CD4-positive, alpha-beta T cell (primary cell): ENCODE measurements at regions not wholly inside any gene's neighbourhood (a gene's known extent, or its start where the extent isn't known, plus 50 kb on each side); places are given as distances from the start of the nearest gene placed in this dataset.

ENCODE experiments used
- ATAC-seq: fragments of 200-7000 bp; cut with Tn5 transposase; one replicate; pipeline ENCODE4 v1.10.0; 2022; ENCODE audit warnings: mild to moderate bottlenecking; ENCODE audit not compliant: poor library complexity
- CTCF ChIA-PET: fragments of 350-600 bp; sonication (Branson Sonifier 250); formaldehyde crosslinking; loops from one replicate; lab custom pipeline; 2021; ENCODE audit warnings: antibody characterized with exemption, inconsistent platforms; lab: Charles Lee
- POLR2A ChIA-PET: fragments of 350-600 bp; sonication (Branson Sonifier 250); formaldehyde crosslinking; loops from one replicate; lab custom pipeline; 2021; ENCODE audit warnings: antibody characterized with exemption, inconsistent platforms; lab: Charles Lee
- DNase-seq, 14 experiments: peaks; one replicate each; pipeline ENCODE4 v3.0.0-alpha.2; 2013 to 2020; ENCODE audit warnings: mixed read lengths in 2 of 14
- H3K27ac ChIP-seq, 2 donors: one replicate each; pipeline versions ENCODE4 v1.5.1 to v1.7.0; 2013; ENCODE audit warnings: low read length in 2 of 2, low read depth in 1 of 2, mild to moderate bottlenecking in 1 of 2
- H3K27me3 ChIP-seq, 2 experiments: 1 replicate in 1 of 2; 2 replicates in 1 of 2; pipeline versions ENCODE4 v1.6.1 to v1.7.0; 2013; ENCODE audit warnings: low read length in 2 of 2, control low read depth in 1 of 2, mild to moderate bottlenecking in 1 of 2, moderate library complexity in 1 of 2; ENCODE audit not compliant: insufficient read depth in 2 of 2, control insufficient read depth in 1 of 2
- H3K36me3 ChIP-seq: one replicate; pipeline ENCODE4 v1.6.1; 2013; ENCODE audit warnings: low read length, control low read depth; ENCODE audit not compliant: insufficient read depth
- H3K4me1 ChIP-seq: one replicate; pipeline ENCODE4 v1.6.1; 2013; ENCODE audit warnings: low read length, control low read depth; ENCODE audit not compliant: insufficient read depth
- H3K4me3 ChIP-seq: one replicate; pipeline ENCODE4 v1.5.1; 2013; ENCODE audit warnings: mild to moderate bottlenecking, low read length, moderate library complexity
- H3K9me3 ChIP-seq, 2 experiments: 1 replicate in 1 of 2; 2 replicates in 1 of 2; pipeline versions ENCODE4 v1.6.1 to v1.7.0; 2013; ENCODE audit warnings: low read length in 2 of 2, mild to moderate bottlenecking in 2 of 2, control low read depth in 1 of 2, moderate library complexity in 1 of 2; ENCODE audit not compliant: control insufficient read depth in 1 of 2, insufficient read depth in 1 of 2
- H3K27ac Mint-ChIP-seq: one replicate; pipeline ENCODE4 v1.8.0; 2020; ENCODE audit warnings: mixed read lengths
- H3K27me3 Mint-ChIP-seq: one replicate; pipeline ENCODE4 v1.8.0; 2021; ENCODE audit warnings: mixed read lengths
- H3K36me3 Mint-ChIP-seq: one replicate; pipeline ENCODE4 v1.8.0; 2021; ENCODE audit warnings: low read depth, mixed read lengths
- H3K4me1 Mint-ChIP-seq: one replicate; pipeline ENCODE4 v1.8.0; 2021; ENCODE audit warnings: low read depth, mixed read lengths
- H3K4me3 Mint-ChIP-seq: one replicate; pipeline ENCODE4 v1.8.0; 2020; ENCODE audit warnings: mild to moderate bottlenecking, mixed read lengths
- H3K9me3 Mint-ChIP-seq: one replicate; pipeline ENCODE4 v1.8.0; 2020; ENCODE audit warnings: mixed read lengths
- intact Hi-C, 2 experiments: fragments of 100-400 bp; cut with DNase I in 1 of 2; cut with micrococcal nuclease in 1 of 2; formaldehyde crosslinking; loops; one replicate each; pipeline versions ENCODE4 v1.15.1 to v1.9.0; 2023 to 2025; cut with DNase I, micrococcal nuclease
- TF ChIP-seq, protein P1 (sequence below): fragments of 200-600 bp; IDR thresholded peaks from one replicate; pipeline ENCODE4 v1.8.0; 2022; ENCODE audit warnings: antibody characterized with exemption, mild to moderate bottlenecking

DNA sequence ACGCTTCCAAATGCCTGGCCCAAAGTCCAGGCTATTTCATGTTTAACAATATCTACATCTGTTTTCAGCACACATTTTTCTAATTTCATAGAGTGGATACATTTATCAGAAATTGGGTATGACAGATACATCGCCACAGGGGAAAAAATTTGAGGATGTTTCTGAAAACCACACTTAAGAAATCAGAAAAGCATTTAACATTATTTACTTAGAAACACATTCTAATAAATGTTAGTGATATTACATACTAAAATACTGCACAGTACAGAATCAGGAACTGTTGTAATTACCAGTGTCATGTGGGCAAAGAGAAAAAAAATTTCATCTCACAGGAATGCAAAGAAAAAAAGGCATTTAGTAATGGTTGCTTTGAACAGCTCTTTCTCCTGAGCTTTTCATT lies 310.5 kb upstream of the KIF2A start:
- ATAC-seq (no peak), DNase-seq (no peak)
- Histone ChIP-seq H3K9me3 (no peaks in the 10 kb centered on the region), H3K36me3 (no peaks in the 10 kb centered on the region), H3K4me3 (no peak overlapping the region), H3K27me3 (no peaks in the 10 kb centered on the region), H3K4me1 (no peaks in the 10 kb centered on the region), H3K27ac (no peak overlapping the region)
- no peak overlapping the region for H3K4me3 Mint-ChIP-seq
- ChIA-PET POLR2A (no interaction called here), CTCF (no interaction called here)
- H3K9me3 Mint-ChIP-seq: no peaks in the 10 kb centered on the region
- no peaks in the 10 kb centered on the region for H3K4me1 Mint-ChIP-seq
- intact Hi-C loops: no loop called here
- no peaks in the 10 kb centered on the region for H3K27me3 Mint-ChIP-seq
- no peak overlapping the region for H3K27ac Mint-ChIP-seq
- TF ChIP-seq, protein P1, sequence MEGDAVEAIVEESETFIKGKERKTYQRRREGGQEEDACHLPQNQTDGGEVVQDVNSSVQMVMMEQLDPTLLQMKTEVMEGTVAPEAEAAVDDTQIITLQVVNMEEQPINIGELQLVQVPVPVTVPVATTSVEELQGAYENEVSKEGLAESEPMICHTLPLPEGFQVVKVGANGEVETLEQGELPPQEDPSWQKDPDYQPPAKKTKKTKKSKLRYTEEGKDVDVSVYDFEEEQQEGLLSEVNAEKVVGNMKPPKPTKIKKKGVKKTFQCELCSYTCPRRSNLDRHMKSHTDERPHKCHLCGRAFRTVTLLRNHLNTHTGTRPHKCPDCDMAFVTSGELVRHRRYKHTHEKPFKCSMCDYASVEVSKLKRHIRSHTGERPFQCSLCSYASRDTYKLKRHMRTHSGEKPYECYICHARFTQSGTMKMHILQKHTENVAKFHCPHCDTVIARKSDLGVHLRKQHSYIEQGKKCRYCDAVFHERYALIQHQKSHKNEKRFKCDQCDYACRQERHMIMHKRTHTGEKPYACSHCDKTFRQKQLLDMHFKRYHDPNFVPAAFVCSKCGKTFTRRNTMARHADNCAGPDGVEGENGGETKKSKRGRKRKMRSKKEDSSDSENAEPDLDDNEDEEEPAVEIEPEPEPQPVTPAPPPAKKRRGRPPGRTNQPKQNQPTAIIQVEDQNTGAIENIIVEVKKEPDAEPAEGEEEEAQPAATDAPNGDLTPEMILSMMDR: no peak
- no peaks in the 10 kb centered on the region for H3K36me3 Mint-ChIP-seq

GRCh38 chr5:61999371-61999770 lies 306.6 kb upstream of the KIF2A start:
- Histone ChIP-seq H3K4me3 (no peak overlapping the region), H3K9me3 (no peaks in the 10 kb centered on the region), H3K27ac (no peak overlapping the region), H3K4me1 (no peaks in the 10 kb centered on the region), H3K36me3 (no peaks in the 10 kb centered on the region), H3K27me3 (no peaks in the 10 kb centered on the region)
- ATAC-seq: no peak
- no peaks in the 10 kb centered on the region for H3K4me1 Mint-ChIP-seq
- POLR2A ChIA-PET: no interaction called here
- H3K36me3 Mint-ChIP-seq: no peaks in the 10 kb centered on the region
- peaks cover 4% of the 10 kb centered on the region for H3K27me3 Mint-ChIP-seq
- intact Hi-C loops: no loop called here
- CTCF ChIA-PET: no interaction called here
- no peaks in the 10 kb centered on the region for H3K9me3 Mint-ChIP-seq
- TF ChIP-seq, protein P1: no peak
- H3K4me3 Mint-ChIP-seq: no peak overlapping the region
- no peak for DNase-seq
- no peak overlapping the region for H3K27ac Mint-ChIP-seq

DNA sequence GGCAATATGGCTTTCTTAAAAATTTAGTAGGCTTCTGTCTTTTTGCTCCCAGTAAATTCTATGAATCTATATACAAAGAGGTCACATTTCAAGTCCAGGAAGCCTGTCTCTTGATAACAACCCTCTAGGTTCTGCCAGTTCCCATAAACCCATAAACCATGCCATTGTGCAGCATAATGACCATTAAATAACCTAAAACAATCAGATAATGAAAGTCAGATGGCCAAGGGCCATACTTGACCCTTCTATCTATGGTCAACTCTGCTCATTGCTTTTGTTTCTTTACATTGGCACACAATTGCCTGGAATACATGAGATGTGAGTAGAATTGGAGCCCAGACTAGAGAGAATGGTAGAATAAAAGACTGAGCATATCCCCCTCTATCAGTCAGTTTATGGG lies 305.4 kb upstream of the KIF2A start:
- Histone ChIP-seq H3K4me3 (no peak overlapping the region), H3K27me3 (no peaks in the 10 kb centered on the region), H3K36me3 (no peaks in the 10 kb centered on the region), H3K4me1 (no peaks in the 10 kb centered on the region), H3K9me3 (no peaks in the 10 kb centered on the region), H3K27ac (no peak overlapping the region)
- DNase-seq (no peak), ATAC-seq (no peak)
- TF ChIP-seq, protein P1: no peak
- Mint-ChIP-seq H3K4me3 (no peak overlapping the region), H3K36me3 (no peaks in the 10 kb centered on the region), H3K9me3 (no peaks in the 10 kb centered on the region), H3K27ac (no peak overlapping the region), H3K4me1 (no peaks in the 10 kb centered on the region), H3K27me3 (peaks cover 11% of the 10 kb centered on the region)
- POLR2A ChIA-PET: no interaction called here
- intact Hi-C loops: no loop called here
- CTCF ChIA-PET: no interaction called here
